RWPE2 (cell line): ENCODE measurements at regions not wholly inside any gene's neighbourhood (a gene's known extent, or its start where the extent isn't known, plus 50 kb on each side); places are given as distances from the start of the nearest gene placed in this dataset.

ENCODE experiments used
- ATAC-seq: fragments of 200-7000 bp; cut with Tn5 transposase; 3 replicates; pipeline ENCODE4 v1.9.1; 2021; ENCODE audit warnings: low read depth
- DNase-seq: peaks from one replicate; pipeline ENCODE4 v3.0.0-alpha.2; 2020; ENCODE audit warnings: low spot score
- H3K27ac ChIP-seq: fragments of 450-650 bp; 2 replicates; pipeline ENCODE4 v1.5.1; 2017; ENCODE audit warnings: mild to moderate bottlenecking; ENCODE audit not compliant: poor library complexity, severe bottlenecking
- H3K27me3 ChIP-seq: fragments of 250-450 bp; sonication (Bioruptor Pico); 2 replicates; pipeline ENCODE4 v1.5.1; 2021; ENCODE audit warnings: mild to moderate bottlenecking, moderate library complexity; ENCODE audit not compliant: insufficient read depth, poor library complexity, severe bottlenecking
- H3K36me3 ChIP-seq: fragments of 250-450 bp; sonication (Bioruptor Pico); 2 replicates; pipeline ENCODE4 v1.5.1; 2020; ENCODE audit warnings: low read depth, mild to moderate bottlenecking, moderate library complexity
- H3K4me1 ChIP-seq: fragments of 250-450 bp; sonication (Bioruptor Pico); 2 replicates; pipeline ENCODE4 v1.5.1; 2021; ENCODE audit warnings: mild to moderate bottlenecking, moderate library complexity; ENCODE audit not compliant: insufficient read depth, poor library complexity, severe bottlenecking
- H3K4me3 ChIP-seq: fragments of 250-450 bp; sonication (Bioruptor Pico); 2 replicates; pipeline ENCODE4 v1.5.1; 2021; ENCODE audit warnings: mild to moderate bottlenecking, moderate library complexity; ENCODE audit not compliant: severe bottlenecking
- H3K9me3 ChIP-seq: fragments of 250-450 bp; sonication (Bioruptor Pico); 2 replicates; pipeline ENCODE4 v1.5.1; 2021; ENCODE audit warnings: mild to moderate bottlenecking, moderate library complexity; ENCODE audit not compliant: severe bottlenecking
- CTCF ChIP-seq: fragments of 450-650 bp; IDR thresholded peaks from one replicate; pipeline ENCODE4 v1.5.1; 2017; ENCODE audit warnings: mild to moderate bottlenecking, moderate library complexity; ENCODE audit not compliant: poor library complexity, severe bottlenecking

DNA sequence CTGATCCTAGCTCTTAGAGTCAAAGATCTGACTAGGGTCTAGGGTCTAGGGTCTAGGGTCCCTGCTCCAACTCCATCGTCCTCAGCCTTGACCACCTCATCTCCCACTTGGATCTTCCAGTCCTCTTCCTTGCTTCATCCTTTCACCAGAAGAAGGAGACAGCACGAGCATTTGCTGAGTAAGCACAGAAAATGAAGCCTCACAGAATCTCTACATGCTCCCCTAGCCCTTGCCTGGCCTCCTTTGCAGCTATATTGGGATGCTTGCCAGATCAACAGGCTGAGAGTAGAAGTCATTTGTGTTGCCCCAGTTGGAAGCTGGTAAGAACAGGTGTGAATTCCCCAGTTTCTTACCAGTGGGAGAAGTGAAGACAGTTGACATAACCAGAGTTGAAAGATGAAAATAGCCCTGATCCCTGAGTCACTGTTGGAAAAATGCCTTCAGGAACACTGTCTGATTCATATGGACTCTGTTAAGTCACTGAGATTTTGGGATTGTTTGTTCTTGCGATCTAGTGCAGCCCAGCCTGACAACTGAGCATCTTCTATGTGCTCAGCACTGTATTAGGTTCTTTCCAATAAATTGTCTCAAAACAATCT, 552.5 kb downstream of the INSC start:
- no peaks in the 10 kb centered on the region for H3K27me3 ChIP-seq
- H3K4me3 ChIP-seq: no peak overlapping the region
- ATAC-seq: no peak
- no peak for TF ChIP-seq CTCF
- no peak for DNase-seq
- H3K4me1 ChIP-seq: no peaks in the 10 kb centered on the region
- H3K36me3 ChIP-seq: no peaks in the 10 kb centered on the region
- H3K9me3 ChIP-seq: no peaks in the 10 kb centered on the region
- H3K27ac ChIP-seq: no peak overlapping the region

DNA sequence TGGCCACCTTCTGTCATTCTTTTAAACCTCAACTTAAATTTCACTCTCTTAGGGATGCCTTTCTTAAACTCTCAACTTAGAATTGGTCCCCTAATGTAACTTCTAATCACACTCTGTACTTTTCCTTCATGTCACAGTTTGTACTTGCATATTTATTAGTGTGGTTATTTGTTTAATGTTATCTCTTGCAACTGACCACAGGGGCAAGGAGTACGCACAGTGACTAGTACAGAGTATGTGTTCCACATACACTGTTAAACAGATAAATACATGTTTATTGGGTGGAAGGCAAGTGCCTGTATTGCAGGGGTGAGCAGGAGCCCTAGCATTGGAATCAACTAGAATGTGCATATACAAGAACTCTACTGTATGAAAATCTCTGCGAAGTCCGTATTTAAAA, 554.0 kb downstream of the INSC start:
- no peak overlapping the region for H3K4me3 ChIP-seq
- no peaks in the 10 kb centered on the region for H3K9me3 ChIP-seq
- no peak overlapping the region for H3K27ac ChIP-seq
- no peaks in the 10 kb centered on the region for H3K36me3 ChIP-seq
- DNase-seq (no peak), ATAC-seq (no peak)
- TF ChIP-seq CTCF: no peak
- no peaks in the 10 kb centered on the region for H3K4me1 ChIP-seq
- no peaks in the 10 kb centered on the region for H3K27me3 ChIP-seq

GRCh38 chr11:15670520-15671070, 555.9 kb downstream of the INSC start:
- no peak for DNase-seq
- no peak for TF ChIP-seq CTCF

DNA sequence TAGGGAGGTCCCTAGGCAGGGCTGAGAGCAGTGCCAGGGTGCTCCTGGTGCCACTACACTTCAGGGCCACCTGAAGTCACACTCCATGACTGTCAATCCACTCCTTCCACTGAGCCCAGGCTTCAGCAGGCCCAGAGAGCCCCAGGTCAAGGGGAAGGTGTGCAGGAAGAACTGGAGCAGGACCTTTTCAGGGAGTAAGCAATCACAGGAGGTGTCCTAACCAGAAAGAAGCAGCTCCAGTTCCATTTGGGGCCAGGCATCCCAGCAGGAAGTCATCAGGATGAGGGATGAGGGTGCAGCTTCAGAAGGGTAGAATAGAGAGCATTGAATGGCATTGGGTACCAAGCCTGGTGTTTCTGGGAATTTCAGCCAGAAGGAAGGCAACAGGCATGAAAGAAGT, 556.5 kb downstream of the INSC start:
- no peak overlapping the region for H3K4me3 ChIP-seq
- ATAC-seq (no peak), DNase-seq (no peak)
- H3K4me1 ChIP-seq: no peaks in the 10 kb centered on the region
- no peak for TF ChIP-seq CTCF
- no peaks in the 10 kb centered on the region for H3K27me3 ChIP-seq
- no peaks in the 10 kb centered on the region for H3K9me3 ChIP-seq
- H3K36me3 ChIP-seq: no peaks in the 10 kb centered on the region
- H3K27ac ChIP-seq: no peak overlapping the region

More at GRCh38 chr11:15670520-15671070, 555.9 kb downstream of the INSC start:
- Histone ChIP-seq H3K4me3 (no peak overlapping the region), H3K27me3 (no peaks in the 10 kb centered on the region), H3K36me3 (no peaks in the 10 kb centered on the region), H3K4me1 (no peaks in the 10 kb centered on the region), H3K27ac (no peak overlapping the region), H3K9me3 (no peaks in the 10 kb centered on the region)
- ATAC-seq: no peak

- no peak for ATAC-seq
- no peak for TF ChIP-seq CTCF
- no peak for DNase-seq
- no peaks in the 10 kb centered on the region for H3K4me1 ChIP-seq
- H3K27ac ChIP-seq: no peak overlapping the region
- no peak overlapping the region for H3K4me3 ChIP-seq
- H3K27me3 ChIP-seq: no peaks in the 10 kb centered on the region
- no peaks in the 10 kb centered on the region for H3K36me3 ChIP-seq
- no peaks in the 10 kb centered on the region for H3K9me3 ChIP-seq
These were observed 558.1 kb downstream of the INSC start for GRCh38 chr11:15672825-15673224.
